GM21447 (cell line): ENCODE measurements at regions not wholly inside any gene's neighbourhood (a gene's known extent, or its start where the extent isn't known, plus 50 kb on each side); places are given as distances from the start of the nearest gene placed in this dataset.

Source experiments
- ATAC-seq: cut with Tn5 transposase; IDR thresholded peaks from one replicate; pipeline ENCODE4 v1.9.1; 2021; ENCODE audit not compliant: unreplicated experiment

DNA sequence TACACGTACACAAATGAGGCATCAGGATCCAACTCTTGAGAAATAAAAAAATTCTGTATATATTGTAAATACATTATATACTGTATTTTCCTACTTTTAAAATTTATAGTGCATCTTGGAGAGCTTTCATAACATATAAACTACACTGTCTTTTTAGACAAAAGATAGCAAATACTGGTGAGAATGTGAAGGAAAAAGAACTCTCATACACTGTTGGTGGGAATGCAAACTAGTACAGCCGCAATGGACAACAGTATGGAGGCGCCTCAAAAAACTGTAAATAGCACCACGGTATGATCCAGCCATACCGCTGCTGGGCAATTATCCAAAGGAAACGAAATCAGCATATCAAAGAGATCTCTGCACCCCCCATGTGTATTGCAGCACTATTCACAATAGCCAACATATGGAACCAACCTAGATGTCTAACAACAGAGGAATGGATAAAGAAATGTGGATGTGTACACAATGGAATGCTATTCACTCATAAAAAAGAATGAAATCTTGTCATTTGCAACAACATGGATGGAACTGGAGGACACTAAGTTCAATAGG, 292.4 kb downstream of the EFNB2 start:
- ATAC-seq: no peak

DNA sequence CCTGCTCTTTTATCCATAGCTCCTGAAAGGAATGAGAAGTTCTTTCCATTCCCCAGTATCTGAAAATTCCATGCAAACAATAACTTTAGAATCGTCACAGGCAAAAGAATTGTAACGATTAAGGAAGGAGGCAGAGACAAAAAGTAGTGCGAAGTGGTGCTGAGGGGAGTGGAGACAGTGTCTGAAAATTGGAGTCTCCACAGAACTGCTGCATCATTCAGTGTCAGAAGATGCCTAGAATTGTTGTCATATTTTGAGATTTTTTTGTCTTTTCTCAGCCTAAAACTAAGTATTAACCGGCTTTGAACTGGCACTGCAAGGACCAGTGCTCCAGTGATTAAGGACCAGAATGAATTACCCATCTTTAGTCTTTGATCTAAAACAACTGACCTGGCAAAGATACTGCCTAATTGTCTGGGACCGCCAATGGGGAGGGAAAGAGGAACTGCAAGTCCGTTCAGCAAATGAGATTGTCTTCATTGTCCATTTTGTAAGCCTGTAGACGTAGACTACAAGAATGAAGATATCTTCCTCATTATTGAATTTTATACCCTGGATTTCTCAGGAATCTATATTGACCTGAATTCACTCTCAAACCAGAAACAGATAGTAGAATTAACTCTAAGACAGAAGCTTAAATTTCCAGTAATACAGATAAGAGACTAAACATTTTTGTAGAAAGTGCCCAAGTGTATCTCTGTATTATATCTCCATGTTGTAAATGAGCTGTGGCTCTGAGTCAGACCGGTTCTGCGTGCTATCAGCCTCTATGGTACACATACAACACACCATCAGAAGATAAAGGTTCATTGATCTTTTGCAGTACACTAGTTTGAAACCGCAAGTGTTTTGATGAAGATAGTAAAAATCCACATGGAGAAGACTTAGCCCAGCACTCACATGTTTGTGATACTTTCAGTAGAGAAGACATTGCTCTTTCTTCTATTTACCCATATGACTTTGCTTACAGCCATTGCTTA, 293.2 kb downstream of the EFNB2 start:
- ATAC-seq: no peak

DNA sequence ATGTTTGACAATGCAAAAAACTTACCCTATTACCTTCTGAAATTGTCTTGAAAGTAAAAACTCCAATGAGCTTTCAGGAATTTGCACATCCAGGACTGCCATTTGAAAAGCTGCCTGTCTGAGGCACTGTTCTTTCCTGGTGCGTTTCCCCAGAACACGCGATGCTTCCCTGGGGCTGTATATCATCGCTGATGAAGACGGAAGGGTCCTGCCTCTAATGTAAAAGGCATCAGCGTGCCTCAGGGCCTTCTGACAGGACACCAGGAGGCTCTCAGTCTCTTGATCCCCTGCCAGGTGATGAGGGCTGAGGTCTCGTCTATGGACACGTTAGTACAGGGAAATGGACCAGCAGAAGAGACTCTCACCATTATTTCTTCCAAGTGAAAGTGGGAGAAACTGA, 296.8 kb downstream of the EFNB2 start:
- ATAC-seq: no peak

DNA sequence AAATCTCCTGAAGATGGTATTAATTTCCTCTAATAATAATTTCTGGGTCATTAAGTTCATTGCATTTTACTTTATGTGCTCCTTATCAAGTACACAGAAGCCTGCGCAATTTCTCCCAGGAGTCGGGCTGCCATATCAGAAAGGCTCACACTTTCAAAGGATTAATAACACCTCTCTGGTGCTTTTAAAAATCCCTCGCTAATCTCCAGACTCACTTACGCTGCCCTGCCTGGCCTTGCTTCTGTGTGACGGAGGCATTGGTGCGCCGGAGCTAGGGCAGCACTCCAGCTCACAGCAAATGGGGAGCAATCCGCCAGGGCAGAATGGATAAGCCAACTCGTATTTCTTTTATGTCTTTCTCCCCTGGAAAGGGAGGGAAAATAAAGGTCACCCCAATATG, 300.8 kb downstream of the EFNB2 start:
- no peak for ATAC-seq

DNA sequence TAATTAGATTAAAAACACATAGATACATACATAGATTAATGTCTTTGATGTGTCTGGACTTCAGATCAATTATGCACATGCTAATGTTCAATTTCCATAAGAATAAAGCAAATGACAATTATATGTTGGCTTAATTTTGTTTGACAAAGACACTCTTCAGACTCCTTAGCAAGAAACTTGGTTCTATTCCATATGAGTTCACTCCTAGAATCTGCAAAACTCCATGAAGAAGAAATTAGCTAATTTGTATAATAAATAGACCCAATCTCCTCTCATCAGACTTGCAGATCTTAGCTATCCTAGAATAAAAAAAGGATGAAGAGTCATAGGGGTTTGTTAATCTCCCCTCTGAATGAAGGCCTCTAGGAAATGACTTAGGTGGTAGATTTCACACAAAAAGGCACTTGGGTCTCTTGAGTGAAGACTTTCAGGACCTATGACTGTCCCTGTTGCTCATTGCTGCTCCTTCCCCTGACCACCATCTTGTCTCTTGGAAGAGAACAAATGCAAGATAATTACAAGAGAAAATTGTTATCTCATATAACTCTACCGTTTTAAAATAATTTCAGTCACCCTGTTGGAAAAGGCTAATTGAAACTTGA, 302.2 kb downstream of the EFNB2 start:
- ATAC-seq: no peak

DNA sequence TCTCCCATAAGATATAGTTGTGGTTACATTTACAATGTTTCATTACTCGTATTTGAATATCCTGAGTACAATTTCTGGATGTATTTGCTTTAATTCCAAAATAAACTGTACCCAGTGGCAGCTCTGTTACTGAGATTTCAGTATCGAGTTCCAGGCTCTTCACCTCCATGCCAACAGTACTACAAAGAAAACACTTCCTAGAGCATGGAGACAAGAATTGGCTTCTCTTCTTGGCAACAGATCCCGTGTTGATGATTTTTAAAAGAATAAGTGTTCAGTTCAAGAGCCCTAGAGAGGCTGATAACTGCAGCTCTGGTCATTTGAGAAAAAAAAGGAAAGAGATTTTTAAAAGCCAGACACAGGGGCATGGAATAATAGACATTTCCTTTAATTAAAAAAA, 302.8 kb downstream of the EFNB2 start:
- no peak for ATAC-seq

DNA sequence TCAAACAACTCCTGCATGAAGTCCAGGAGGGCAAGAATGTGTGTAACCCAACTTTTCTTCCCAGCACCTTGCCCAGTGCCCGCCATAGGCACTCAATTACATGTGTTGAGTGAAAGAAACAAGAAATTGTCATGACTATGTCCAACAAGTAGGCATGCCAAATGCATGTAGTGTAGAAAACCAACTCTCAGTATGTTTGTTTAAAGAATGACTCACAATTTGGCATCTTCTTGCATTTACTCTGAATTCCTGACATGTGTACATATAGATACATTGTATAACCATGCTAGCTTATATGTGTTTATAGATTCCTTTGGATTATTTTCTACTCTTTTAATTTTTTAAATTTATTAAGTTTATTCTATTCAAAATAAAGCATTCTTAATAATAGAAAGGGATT, 305.0 kb downstream of the EFNB2 start:
- ATAC-seq: no peak

DNA sequence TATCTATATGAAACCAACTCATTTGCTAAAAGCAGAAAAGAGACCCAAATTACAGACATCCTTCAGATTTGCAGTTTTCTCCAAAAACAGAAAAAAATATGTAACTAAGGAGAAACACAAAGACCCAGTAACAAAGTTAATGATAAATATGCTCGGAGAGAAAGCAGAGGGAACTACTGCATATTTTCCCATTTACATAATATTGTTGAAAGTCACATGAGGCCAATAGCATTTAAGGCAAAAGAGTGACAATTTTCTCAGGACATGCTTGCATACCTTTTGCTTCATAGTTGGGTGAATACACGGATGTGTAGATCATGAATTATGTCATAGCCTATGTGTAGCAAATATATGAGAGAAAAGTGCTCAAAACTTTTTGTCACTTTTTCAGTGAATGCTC, 310.3 kb downstream of the EFNB2 start:
- no peak for ATAC-seq

DNA sequence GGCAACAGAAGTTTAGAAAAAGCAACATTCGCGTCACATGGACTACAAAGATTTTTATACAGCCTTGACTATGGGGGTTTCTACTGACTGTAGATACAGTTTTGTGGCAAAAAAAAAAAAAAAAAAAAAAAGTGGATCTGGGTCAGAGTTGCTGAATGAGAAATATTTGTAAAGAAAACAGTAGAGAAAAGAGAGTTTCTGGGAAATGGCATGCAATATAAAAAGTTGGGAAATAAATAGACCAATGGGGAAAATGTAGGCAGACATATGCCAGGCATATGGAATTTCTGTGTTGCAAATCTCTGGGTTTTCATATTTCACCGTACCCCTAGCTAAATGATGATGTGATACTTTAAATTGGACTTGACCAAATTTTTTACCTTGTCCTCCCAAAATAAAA, 315.3 kb downstream of the EFNB2 start:
- ATAC-seq: no peak

DNA sequence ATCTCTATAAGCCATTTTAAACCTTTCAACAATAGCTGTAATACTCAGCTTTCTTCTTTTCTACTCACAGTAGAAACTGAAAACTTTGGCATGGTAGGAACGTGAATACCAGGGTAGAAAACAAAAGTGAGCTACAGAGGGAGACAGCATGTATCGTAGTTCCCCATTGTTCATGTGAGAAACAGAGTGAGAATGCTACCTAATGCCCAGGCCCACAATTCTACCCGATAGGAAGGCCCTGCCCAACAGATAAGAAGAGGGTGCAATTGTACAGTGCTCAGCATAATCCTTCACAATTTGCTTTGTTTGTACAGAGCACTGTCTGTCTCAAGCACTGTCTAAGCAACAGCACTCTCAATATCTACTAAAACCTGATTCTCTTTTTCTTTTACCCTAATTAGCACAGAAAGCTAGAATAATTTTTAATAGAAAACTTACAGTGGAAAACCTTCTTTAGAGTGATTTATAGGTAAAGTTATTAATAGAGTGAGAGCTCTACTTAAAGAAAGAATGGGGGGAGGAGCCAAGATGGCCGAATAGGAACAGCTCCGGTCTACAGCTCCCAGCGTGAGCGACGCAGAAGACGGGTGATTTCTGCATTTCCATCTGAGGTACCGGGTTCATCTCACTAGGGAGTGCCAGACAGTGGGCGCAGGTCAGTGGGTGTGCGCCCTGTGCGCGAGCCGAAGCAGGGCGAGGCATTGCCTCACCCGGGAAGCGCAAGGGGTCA, 322.3 kb downstream of the EFNB2 start:
- ATAC-seq: no peak

DNA sequence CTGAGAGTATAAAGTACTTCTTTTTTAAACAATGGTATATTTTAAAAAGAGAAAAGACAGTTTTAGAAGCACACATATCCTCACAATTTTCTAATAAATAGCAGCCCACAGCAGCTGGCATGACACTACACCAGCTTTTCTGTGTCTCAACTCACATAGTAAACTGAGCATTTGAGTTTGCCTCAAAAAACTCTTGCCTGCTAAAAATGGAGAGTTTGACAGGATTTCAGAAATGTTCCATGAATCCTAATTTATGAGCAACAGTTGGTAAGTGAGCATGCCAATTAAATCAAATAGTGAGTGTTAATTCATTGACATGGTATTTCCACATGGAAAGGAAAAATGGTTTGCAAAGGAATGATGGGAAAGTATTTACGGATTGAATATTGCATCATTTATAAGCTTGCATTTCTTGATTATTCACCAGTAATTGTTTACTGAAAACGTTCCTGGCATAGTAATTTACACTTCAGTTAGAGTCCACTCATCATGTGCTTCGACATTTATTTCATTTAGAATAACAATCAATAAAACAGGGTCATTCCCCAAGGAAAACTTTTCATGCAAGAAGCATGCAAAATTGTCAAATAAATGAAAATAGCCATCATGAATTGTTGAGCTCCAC, 323.0 kb downstream of the EFNB2 start:
- ATAC-seq: no peak

DNA sequence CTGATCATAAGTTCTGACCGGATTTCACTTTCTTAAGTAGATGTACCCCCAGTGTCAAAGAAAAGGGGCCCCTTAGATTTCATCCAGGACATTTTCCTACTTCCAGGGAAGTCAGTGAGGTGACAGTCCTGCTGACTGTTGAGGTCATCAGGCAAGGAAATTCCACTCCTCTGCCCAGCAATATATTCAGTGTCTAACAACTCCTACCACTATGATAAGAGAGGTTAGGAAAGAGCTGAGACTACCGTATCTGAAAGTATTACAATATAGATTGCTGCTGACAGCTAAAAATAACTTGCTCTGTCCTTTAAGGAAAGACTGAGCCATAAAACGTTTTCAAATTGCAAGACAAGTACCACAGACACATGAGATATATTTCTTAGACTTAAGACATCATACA, 325.1 kb downstream of the EFNB2 start:
- no peak for ATAC-seq

DNA sequence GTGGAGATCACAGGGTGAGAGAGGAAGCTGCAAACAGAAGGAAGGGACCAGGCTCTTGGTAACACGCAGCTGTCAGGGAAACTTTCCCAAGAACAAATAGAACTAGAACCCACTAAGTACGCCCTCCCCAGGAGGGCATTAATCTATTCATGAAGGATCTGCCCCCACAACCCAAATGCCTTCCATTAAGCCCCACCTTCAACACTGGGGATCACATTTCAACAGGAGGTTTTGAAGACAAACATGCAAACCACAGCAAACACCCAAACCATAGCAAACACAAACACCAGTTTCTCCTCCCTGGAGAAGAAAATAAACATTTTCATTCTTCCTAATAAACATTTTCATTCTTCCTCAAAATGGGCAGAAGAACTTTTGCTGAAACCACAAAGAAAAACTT, 329.6 kb downstream of the EFNB2 start:
- no peak for ATAC-seq

DNA sequence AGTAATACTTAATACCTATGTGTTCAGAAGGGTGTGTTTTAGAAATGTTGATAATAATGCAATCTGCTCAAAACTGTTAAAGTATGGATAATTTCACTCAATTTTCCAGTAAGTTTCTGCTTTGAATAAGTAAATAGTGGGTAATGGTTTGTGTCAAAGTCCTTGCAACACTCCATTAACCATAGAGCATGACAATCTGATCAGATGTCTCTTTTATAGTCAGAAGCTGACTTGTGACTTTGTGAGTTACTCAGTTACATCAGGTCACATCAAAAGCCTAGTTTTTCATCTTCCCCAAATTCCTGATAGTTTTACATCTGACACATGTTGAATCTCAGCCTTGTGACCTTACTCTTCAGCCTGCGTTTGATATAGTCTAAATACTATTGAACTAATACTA, 338.0 kb downstream of the EFNB2 start:
- no peak for ATAC-seq

DNA sequence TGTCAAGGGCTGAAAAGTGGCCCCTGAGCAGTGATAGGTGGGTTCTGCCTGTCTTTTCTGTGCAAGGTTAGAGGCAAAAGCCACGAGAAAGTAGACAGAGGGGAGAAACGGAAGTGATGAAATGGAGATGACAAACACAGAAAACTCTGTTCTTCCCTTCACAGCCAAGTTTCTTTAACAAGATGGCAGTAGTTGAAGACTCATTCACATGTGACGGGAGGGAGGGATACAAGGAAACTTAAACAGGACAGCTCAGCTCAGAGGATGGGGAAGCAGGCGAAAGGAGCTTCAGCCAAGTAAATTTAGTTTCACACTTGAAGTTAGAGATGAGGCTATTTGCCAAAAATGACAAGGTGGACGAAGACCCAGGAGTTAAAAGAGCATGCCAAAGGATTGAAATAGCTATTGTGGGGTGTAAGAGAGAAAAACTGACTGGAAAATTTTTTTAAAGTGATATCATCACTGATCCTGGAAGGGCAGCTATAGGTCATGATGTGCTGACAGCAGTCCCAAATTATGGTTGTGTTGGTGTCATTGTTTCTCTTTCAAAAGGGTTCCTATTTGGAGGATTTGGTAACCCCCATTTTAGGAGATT, 347.9 kb downstream of the EFNB2 start:
- no peak for ATAC-seq

DNA sequence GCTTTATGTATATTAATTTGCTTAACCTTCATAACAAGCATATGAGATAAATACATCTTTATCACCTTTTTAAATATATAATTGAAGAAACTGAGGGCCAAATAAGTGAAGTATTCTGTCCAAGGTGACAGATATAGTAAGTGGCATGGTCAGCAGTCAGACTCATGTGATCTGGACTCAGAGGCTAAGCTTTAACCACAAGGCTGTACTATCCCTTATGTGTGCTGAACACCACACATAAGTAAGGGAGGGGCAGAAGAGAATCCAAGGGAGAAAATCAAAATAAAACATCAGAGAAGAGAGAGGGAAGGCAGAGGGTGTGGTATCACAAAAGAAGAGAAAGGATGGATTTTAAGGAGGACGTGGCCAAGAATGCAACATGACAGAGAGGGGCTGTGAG, 348.4 kb downstream of the EFNB2 start:
- ATAC-seq: no peak

DNA sequence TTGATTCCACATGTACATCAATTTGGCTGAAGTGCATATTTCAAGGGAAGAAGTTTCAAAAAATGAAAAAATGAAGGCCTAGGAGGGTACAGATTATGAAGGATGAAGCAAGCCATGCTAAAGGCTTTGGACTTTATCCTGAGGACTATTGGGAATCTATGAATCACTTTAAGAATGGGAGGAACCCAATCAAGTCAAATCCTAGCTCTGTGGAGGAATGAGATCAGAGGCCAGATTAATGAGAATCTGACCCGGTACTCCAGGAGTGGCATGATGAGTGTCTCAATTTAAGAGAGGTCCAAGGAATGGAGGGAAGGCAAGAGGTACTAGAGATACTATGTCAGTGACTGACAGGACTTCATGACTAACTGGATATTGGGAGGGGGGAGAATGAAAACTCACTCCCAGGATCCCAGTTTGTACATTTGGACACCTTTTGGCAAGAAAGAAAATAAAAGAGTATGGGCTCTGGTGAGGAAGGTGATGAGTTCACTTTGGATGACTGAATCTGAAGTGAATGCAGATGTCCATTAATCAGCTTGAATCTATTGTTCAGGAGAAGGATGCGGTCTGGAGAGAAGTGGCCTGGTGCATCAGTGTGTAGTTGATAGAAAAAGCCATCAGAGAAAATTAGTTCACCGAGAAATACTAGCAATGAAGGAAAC, 349.0 kb downstream of the EFNB2 start:
- ATAC-seq: no peak

DNA sequence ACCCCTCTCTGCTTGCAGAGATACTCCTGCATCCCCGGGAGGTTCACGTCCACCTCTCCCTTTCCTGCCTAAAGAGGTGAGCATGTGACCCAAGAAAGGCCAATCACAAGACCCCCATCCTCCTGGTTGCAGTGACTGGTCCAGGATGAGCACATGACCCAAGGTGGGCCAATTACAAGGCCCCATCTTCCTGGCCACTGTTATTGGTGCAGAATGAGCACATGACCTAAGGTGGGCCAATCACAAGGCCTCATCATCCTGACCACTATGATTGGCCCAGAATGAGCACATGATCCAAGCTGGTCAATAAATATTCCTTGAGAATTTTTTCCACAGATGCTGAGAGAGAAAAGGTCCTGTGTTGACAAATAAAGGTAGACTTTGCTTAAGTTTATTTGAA, 350.7 kb downstream of the EFNB2 start:
- no peak for ATAC-seq

DNA sequence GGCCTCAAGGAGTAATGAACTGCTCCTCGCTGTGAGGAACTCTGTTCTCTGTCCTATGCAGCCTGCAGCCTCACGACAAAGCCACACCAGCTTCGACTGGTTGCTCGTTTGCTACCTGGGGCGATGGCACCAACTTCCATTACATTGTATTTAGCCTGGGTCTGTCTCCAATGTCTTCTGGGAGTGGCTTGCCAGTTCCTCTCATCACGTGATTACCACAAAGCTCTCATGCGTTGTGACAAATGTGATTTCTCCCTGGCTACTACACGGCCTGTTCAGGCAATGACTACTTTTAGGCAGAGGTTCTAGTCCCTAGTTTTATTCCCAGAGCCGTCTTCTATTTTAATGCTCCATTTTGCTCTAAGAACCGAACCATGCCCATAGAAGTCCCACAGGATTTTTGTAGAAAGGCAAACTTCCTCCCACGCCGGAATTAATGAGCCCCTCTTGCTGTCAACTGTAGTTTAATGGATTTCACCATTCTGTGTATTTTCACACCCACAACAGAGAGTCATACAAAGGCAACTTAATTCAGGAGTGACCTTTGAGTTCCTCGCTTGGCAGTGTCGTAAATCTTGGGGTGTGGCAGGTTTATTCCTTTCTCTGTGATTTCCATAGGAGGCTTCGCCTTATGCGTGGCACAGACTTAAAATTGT, 351.9 kb downstream of the EFNB2 start:
- ATAC-seq: no peak

DNA sequence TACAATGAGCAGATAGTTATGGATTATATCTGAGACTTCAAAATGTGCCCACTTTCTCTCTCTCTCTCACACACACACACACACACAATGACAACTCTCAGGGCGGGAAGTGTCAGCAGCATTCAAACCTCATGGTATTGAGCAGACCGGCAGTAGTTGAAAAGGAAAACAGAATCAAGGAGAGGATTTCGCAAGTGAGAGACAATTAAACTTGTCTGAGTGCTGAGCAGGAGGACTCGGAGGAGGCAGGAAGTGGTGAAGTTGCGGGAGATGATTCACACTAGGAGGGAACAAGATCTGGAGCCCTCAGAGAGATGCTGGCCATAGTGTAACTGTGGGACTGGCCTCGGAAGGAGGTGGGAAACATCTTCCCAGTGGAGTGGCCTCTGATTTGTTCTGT, 353.1 kb downstream of the EFNB2 start:
- ATAC-seq: no peak
